ENCODE measurements at regions not wholly inside any gene's neighbourhood (a gene's known extent, or its start where the extent isn't known, plus 50 kb on each side); places are given as distances from the start of the nearest gene placed in this dataset.
"Not testable (repeated sequence)": the region's sequence is repeated elsewhere in the genome, so short reads cannot be mapped to it uniquely, and the experiment has no call there.

GRCh38 chr1:219070395-219070794 lies 103.3 kb upstream of the LYPLAL1 start:
- TF ChIP-seq CTCF, POLR2A (IDR thresholded peaks at IDR 0.05): not testable (repeated sequence)

Measured in uterus (tissue), 2 donors.